ENCODE measurements at regions not wholly inside any gene's neighbourhood (a gene's known extent, or its start where the extent isn't known, plus 50 kb on each side); places are given as distances from the start of the nearest gene placed in this dataset.

GRCh38 chr1:209411491-209411929, 172.0 kb upstream of the CAMK1G start:
- no peak for TF ChIP-seq CTCF (IDR thresholded peaks at IDR 0.05)
- no peak for TF ChIP-seq POLR2A (IDR thresholded peaks at IDR 0.05)
